ENCODE measurements at regions not wholly inside any gene's neighbourhood (a gene's known extent, or its start where the extent isn't known, plus 50 kb on each side); places are given as distances from the start of the nearest gene placed in this dataset.

DNA sequence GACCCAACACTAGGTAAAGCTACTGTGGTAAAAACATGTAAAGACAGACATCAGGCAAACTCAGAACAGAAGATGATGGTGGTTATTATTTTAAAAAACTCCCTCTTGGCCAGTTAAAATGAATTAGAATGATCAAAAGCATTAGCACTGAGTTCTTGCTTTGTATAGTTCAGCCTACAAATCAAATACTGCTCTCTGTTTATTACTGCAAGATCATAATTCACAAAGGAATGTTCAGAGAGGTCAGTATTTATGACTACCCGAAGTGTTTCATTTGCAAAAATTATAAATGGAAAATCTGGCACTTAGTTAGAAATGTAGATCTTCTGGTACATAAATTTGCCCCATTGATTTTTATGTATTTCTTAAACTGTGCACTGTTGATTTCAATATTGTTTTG is 140.3 kb upstream of the PPP2R2B start:
- no peak for DNase-seq
- intact Hi-C loops (cut with DNase I): no loop called here

DNA sequence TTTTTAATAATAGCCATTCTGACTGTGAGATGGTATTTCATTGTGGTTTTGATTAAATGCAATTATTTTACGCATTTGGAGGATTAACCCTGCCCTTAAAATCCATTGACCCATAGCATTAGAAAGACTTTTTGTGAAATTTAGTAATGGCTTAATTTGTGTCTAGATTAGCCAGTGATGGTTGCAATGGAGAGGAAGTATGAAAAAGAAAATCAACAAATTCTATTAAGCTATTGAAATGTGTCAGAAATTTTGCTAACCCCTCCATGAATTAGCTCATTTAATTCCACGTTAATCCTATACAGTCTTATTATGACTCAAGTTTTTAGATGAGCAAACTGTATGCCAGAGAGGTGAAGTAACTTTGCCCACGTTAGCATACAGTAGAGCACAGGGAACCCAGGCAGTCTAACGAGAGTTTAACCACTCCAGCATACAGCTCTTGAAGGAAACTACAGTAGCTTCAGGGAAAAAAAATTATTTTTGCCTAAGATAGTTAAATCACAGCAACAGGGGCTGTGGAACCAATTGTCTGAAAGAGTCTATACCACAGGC is 158.2 kb upstream of the PPP2R2B start:
- intact Hi-C loops (cut with DNase I): no loop called here
- no peak for DNase-seq

DNA sequence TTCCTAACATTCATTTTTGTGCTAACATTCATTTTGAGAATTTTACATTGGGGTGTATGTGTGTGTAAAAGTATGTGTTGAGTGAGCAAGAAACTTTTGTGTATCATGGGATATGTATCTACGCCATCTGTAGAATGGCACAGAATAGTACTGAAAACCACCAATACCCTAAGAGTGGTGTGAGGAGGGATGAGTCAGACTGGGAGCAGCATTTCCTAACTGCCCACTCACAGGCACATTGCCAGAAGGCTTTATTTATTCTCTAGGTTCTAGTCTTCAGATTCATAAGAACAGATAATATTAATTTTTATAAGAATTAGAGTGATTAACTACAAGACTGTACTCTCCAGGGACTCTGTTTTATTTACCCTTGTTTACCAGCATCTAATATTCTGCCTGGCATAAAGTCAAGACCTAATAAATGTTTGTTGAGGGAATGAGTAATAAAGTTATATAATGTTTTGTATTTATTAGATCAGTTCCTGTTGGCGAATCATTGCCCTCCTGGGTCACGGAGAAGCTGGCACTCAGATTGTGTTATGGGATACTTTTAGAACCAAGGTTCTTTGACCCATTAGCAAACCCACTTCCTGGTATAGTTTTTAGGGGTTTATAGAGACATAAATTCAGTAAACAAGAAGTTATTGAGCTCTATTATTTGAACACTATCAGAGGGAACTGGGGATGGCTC is 159.1 kb upstream of the PPP2R2B start:
- intact Hi-C loops (cut with DNase I): no loop called here
- no peak for DNase-seq

DNA sequence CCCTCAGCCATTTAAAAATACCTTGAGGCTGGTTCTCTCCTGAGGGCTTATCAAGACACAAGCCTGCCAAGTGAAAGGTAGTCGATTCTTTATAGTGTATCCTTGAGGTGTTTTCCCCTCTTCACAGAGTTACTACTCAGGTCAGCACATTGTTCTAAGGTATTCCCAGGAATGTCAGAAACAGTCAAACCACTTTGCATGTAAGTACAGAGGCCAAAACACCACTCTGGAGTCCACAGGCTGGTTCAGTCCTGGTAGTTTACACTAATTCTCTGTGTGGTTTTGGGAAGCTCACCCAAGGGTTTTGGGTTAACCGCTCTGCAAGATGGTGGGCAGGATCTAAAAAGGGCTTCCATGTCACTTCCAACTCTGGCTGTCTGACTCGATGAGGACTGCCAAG is 162.3 kb upstream of the PPP2R2B start:
- DNase-seq: no peak
- intact Hi-C loops (cut with DNase I): no loop called here

DNA sequence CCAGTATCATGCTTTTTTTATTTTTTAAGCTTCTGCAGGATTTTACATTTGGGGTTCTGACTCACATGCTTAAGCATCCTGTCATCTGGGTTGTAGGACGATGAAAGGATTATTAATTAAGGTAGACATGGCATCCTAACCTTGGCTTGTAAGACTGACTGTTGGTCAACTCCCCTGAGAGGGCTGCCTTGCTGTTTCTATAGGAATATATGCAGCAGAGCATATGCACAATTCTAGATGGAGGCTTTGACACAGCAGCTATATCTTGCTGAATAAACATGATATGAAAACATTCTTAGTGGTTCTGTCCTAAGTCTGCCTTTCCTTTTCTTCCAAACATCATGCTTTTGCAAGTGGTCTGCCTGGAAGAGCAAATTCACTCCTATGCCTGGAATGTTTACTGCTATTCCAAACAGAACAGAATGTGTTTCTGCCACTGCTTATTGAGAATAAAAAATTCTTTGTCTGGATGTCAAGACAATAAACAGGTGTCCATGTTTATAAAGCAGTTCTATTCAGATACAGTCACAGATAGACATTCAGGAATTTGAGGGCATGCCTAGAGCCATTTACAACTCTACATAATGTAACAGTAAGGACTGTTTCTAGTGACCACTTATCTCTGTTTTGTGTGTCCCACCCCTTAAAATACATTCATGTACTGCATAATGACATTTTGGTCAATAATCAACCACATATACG is 166.2 kb upstream of the PPP2R2B start:
- intact Hi-C loops (cut with DNase I): no loop called here
- no peak for DNase-seq

DNA sequence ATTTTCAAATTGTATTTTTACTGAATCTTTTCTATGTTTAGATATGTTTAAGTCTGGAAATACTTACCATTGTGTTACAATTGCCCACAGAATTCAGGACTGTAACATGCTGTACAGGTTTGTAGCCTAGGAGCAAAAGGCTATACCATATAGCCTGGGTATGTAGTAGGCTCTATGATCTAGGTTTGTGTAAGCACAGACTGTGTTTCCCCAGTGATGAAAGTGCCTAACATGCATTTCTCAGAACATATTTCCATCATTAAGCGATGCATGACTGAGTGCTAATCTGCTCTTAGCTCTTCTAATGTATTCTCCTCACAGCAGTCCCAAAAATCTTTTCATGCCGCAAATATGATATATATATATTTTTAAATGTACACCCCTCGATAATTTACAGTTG is 166.7 kb upstream of the PPP2R2B start:
- DNase-seq: no peak
- intact Hi-C loops (cut with DNase I): no loop called here

DNA sequence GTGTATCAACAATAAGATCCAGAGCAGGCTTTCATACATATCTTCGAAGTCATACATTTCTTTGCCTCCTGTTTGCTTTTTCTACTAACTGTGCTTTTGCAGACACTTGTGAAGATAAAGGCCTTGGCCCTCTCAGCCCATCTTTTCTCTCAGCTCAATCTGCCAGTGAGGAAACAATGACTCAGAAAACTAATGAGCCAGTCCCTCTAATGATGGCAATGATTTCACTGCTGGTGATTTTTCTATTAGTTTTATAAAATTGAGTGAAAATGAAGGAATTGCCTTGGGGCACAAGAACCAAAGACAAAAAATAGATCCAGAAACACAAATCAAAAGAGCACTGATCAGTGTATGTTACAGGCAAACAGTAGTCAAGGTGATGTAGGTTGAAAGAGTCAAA is 167.7 kb upstream of the PPP2R2B start:
- no peak for DNase-seq
- intact Hi-C loops (cut with DNase I): no loop called here

DNA sequence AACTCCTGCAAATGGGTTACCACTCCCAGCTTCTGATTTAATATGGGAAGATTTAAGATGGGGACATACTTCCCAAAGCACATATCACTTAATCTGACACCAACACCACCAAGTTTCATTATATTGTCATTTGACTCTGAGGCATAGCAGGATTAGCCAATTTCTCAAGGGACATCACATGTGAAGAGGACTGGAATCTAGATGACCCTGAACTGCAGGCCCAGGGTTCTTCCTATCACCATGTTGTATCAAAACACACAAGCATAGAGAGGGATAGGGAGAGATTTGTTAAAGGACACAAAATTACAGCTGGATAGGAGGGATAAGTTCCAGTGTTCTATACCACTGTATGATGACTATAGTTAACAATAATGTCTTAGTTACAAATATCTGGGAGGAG is 168.3 kb upstream of the PPP2R2B start:
- intact Hi-C loops (cut with DNase I): no loop called here
- DNase-seq: no peak

DNA sequence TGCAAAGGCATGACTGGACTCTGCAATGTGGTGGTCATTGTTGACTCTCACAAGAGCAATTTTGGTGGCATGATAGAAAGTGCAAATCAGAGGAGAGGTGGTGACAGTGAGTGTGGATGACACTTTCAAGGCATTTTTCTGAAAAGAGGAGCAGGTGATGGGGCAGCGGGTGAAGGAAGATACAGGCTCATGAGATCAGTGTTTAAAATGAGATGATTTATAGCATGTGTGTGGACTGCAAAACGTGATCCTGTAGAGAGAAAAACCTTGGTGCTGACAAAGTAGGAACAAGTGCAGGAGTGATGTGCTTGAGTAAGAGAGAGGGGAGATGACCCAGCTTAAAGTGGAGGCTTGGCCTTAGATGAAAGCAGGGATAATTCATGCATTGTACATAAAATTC is 171.2 kb upstream of the PPP2R2B start:
- no peak for DNase-seq
- intact Hi-C loops (cut with DNase I): no loop called here

DNA sequence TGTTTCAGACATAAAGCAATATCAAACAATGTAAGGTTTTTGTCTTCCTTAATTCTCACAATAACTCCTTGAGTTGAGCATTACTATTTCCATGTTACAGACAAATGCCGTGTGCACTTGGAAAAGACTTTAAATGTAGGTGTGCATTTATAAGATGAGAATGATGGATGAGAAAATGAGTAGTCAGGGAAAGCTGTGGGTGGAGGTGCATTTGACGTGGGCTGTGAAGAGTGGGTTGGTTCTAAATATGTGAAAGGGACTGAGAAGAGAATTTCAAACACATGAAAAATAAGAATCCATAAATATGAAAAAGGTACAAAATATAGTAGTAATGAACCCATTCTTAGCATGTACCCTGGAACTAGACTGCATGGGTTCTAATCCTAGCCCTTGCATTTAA is 171.6 kb upstream of the PPP2R2B start:
- intact Hi-C loops (cut with DNase I): no loop called here
- no peak for DNase-seq

DNA sequence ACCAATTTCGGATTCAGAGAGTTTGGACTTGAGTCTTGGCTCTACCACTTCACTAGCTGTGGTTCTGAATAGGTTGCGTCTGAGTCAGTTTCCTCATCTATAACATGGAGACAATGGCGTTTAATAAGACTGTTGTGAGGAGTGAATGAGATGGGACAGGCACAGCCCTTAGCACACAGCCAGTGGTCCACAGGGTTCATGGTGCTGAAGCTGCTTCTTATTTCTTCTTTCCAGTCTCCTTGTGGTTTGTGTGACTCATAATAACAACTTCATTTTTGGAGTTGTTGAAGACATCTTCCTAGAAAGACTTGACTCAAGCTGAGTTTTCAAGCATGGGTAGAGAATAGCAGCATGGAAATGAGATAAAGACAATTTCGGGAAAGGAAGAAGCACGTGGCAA is 172.6 kb upstream of the PPP2R2B start:
- intact Hi-C loops (cut with DNase I): no loop called here
- DNase-seq: no peak

DNA sequence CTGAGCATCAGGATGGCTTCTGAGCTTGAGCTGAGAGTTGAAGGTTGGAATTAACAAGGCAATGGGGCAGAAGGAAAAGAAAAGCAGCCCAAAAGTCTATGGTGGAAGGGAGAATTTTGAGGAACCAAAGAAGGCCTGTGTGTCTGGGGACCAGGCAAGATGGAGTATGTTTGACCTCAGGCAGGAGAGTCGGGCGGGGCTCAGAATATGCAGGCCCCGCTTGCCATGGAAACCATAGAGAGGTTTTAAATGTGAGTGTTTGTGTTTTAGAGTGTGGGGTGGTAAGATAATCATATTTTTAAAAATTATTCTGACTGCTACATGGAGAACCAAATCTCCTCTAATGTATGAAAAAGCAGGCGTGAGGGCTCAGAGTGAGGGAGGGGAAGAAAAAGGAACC is 174.0 kb upstream of the PPP2R2B start:
- intact Hi-C loops (cut with DNase I): no loop called here
- no peak for DNase-seq

DNA sequence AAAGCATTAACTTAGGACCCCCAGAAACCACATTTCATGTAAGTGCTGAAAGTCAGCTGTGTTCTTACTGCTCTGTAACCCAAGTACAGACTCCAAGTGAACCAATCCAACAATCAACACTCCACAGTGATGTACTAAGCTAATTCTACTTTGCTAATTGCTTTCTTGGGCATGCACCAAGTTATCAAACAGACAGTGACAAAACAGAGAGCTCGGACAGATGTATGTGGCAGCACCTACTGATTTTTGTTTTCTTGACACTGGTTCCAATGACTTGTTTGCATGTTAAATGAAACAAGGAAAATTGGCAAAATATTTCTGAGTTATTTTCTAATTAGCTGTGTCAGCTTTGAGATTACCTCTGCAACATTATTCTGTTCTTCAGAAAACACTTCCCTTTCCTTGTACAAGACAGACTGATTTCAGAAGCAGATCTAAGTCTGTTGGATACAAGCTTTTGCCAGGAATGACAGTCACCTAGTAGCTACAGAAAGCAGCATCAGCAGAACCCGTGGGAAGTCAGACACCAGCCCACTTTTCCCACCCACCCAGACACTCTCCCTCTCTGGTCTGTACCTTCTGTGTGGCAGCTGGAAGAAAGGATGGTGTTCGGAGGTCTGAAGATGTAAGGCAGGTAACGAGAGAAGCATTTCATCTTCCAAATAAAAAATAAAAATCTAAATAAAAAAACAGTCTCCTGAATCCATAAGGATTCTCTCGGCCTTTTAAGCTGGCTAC is 176.7 kb upstream of the PPP2R2B start:
- intact Hi-C loops (cut with DNase I): no loop called here
- DNase-seq: peak in 1 of 10 donors; percentile 68

DNA sequence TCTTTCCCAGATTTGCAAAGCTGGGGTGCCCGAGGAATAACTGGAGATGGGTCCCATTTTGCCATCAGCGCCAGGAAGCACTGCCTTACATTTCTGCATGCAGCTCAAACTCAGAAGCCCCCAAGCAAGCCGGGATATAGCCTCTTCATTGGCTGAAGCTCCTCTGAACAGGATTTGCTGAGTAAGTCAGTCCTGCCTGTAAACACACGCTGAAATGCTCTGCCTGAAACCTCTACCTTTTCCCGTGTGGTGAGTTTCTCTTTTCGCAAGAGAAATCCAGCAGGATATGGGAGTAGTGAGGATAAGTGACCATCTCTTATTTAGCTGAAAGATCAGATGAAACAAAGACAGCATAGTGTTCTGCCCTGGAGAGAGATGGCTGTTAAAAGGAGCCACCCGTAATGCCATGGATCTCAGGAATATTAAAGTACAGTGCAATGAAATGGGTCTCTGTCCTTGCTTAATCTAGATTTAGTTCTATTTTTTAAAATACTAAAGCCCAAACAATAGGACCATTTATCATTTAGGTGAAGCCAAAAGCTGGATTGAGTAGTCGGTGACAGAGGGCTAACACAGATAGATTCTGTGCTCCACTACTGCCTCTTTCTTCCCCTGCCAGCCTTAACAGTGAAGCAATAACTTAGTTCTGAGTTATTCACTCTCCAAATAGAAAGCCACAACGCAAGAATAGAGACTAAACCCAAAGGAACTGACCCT is 177.5 kb upstream of the PPP2R2B start:
- peak in 9 of 10 donors; percentile 20 to 84 (median 41) for DNase-seq
- intact Hi-C loops (cut with DNase I): no loop called here

DNA sequence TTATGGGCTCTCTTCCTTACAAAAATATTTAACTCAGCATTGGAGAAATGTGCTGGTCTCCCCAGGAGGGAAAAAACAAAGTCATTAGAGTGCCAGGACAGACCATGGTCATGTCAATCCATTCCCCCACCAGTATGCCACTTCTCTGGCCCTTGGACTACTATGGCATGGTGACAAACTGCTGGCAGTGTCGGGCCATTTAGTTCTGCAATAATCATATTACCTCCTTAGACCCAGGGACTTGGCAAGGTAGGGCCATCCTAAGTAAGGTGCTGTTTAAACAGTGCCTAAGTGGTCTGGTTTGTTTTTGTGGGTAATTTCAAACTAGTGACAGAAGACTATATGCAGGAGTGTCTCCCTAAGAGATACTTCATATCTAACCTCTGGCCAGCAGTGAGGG is 177.8 kb upstream of the STK32A start:
- intact Hi-C loops (cut with DNase I): no loop called here
- DNase-seq: no peak

DNA sequence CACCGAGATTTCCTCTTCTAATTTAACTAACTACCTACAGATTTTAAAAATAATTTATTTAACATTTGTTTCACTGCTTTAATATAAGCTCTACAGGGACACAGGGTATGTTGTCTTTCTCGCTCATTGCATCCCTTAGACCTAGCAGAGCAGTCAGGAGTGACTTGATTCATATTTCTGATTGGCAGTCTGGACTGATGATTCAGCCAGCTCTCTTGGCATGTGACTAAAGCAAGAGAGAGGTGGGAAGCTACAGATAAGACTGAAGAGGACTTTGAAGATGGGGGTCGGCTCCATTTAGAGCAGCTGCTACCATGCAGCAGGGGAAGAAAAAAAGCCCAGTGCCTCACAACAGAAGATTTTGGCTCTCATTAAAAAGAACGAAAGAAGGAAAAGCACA is 173.4 kb upstream of the STK32A start:
- intact Hi-C loops (cut with DNase I): no loop called here
- no peak for DNase-seq

DNA sequence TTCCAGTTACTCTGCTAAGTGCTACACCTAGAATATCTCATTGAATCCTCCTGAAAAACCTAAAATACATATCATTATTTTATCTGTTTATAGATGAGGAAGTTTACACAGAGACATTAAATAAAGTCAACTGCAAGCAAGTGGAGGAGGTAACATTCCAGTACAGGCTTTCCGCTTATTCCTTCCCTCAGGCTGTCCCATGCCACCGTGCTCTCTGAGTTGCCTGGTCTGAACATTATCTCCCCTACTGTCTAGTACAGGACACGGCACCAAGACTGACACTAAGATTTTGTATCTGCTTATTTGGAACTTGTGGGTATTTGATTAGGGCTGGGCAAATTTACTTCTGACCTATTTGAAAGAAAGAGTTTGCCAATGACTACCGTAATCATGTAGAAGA is 172.4 kb upstream of the STK32A start:
- DNase-seq: no peak
- intact Hi-C loops (cut with DNase I): no loop called here

DNA sequence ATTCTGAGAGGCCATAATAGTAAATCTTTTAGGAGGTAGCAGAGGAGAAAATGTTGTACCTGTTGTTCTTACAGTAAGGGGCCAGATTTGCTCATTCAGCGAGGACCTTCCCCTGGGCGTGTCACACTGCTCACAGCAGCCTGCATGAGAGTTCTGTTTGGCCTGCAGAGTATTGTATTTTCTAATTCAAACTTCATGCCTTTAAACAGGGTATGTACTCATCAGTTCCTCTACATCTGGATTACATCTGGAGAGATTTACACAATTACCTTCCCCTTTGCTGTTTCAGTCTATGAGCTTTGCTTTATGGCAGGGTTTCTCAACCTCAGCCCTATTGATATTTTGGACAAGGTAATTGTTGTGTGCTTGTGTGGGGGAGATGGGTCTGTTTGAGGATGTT is 170.9 kb upstream of the STK32A start:
- no peak for DNase-seq
- intact Hi-C loops (cut with DNase I): no loop called here

DNA sequence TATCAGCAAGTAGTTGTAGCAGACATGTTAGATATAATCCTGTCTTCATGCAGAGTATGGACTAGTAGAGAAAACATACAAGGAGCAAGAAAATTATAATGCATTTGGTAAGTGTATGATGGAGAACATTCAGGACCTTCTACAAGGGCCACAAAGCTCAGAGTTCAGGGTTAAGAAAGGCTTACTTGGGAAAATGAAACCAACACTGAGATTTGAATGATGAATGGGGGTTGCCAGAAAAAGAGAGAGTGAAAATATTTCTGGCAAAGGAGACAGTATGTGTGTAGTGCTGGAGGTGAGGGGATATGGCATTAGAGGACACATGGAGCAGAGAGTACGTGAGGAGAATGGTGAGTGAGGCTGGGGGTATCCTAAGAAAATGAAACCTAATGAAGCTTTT is 169.8 kb upstream of the STK32A start:
- no peak for DNase-seq
- intact Hi-C loops (cut with DNase I): no loop called here

DNA sequence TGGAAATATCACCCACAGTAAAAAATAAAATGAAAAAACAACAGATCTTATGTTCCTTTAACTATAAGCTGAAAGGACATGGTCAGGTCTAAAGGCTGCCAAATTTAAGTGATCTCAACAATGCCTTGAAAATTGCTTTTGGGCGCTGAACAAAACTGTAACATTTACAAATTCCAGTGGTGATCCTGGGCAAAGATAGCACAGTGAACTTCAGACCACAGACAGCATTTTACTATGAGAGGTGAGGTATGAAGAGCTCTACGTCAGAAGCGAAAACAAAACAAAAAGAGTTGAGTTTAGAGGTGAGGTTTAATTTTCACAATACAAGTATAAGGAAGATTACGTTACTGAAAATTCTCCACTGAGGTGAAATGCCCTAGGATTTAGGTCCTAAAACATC is 165.8 kb upstream of the STK32A start:
- intact Hi-C loops (cut with DNase I): no loop called here
- no peak for DNase-seq

DNA sequence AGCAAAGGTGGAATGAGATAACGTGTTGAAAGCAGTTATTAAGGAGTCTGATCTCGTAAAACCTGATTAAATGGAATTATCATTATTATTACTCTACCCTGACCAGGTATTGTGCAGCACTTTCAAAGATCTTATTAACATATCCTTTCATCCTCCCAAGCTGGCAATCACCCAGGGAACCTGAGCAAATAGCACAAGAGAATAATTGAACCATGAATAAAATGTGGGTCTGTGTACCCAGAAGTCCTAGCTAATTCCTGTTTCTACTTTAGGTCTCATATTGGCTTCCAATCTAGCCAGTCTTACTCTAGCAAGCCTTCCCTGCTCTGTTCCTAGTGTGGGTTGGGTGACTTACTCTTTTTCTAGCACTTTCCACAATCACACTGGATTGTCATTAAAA is 162.2 kb upstream of the STK32A start:
- intact Hi-C loops (cut with DNase I): no loop called here
- no peak for DNase-seq
